ENCODE measurements at regions not wholly inside any gene's neighbourhood (a gene's known extent, or its start where the extent isn't known, plus 50 kb on each side); places are given as distances from the start of the nearest gene placed in this dataset.
A peak's percentile ranks its signal among the peaks of the same experiment; 100 is the strongest.

- TF ChIP-seq POLR2A (IDR thresholded peaks at IDR 0.05): no peak
- TF ChIP-seq, protein P1, sequence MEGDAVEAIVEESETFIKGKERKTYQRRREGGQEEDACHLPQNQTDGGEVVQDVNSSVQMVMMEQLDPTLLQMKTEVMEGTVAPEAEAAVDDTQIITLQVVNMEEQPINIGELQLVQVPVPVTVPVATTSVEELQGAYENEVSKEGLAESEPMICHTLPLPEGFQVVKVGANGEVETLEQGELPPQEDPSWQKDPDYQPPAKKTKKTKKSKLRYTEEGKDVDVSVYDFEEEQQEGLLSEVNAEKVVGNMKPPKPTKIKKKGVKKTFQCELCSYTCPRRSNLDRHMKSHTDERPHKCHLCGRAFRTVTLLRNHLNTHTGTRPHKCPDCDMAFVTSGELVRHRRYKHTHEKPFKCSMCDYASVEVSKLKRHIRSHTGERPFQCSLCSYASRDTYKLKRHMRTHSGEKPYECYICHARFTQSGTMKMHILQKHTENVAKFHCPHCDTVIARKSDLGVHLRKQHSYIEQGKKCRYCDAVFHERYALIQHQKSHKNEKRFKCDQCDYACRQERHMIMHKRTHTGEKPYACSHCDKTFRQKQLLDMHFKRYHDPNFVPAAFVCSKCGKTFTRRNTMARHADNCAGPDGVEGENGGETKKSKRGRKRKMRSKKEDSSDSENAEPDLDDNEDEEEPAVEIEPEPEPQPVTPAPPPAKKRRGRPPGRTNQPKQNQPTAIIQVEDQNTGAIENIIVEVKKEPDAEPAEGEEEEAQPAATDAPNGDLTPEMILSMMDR (IDR thresholded peaks at IDR 0.05): no peak
- whole genome bisulfite sequencing, 2 donors: 91 to 97% methylated on average over 5 of the region's 5 CpGs
Observed at GRCh38 chr17:69605571-69605970, 191.1 kb downstream of the MAP2K6 start.

GRCh38 chr17:69606142-69606800, 191.8 kb downstream of the MAP2K6 start:
- H3K4me3 ChIP-seq: no peak overlapping the region
- TF ChIP-seq POLR2A (IDR thresholded peaks at IDR 0.05): no peak
- TF ChIP-seq, protein P1 (IDR thresholded peaks at IDR 0.05): no peak
- H3K27me3 ChIP-seq: no peaks in the 10 kb centered on the region
- H3K9me3 ChIP-seq: no peaks in the 10 kb centered on the region
- no peak for DNase-seq
- no peaks in the 10 kb centered on the region for H3K36me3 ChIP-seq (ENCODE audit: low read depth, missing control alignments)
- WGBS, 2 donors: 46 to 58% methylated on average over 5 of the region's 5 CpGs
- intact Hi-C loops (cut with DNase I; ENCODE audit: low total_unique reads): no loop called here
- no peak overlapping the region for H3K27ac ChIP-seq
- H3K4me1 ChIP-seq: peaks cover 20% of the 10 kb centered on the region

More at GRCh38 chr17:69605571-69605970, 191.1 kb downstream of the MAP2K6 start:
- no peaks in the 10 kb centered on the region for H3K9me3 ChIP-seq
- no peak for DNase-seq
- intact Hi-C loops (cut with DNase I; ENCODE audit: low total_unique reads): no loop called here
- H3K36me3 ChIP-seq (ENCODE audit: low read depth, missing control alignments): no peaks in the 10 kb centered on the region
- H3K4me1 ChIP-seq: peaks cover 20% of the 10 kb centered on the region
- no peaks in the 10 kb centered on the region for H3K27me3 ChIP-seq
- no peak overlapping the region for H3K4me3 ChIP-seq
- H3K27ac ChIP-seq: no peak overlapping the region

GRCh38 chr17:69607162-69607834, 192.8 kb downstream of the MAP2K6 start:
- peaks cover 20% of the 10 kb centered on the region for H3K4me1 ChIP-seq

DNA sequence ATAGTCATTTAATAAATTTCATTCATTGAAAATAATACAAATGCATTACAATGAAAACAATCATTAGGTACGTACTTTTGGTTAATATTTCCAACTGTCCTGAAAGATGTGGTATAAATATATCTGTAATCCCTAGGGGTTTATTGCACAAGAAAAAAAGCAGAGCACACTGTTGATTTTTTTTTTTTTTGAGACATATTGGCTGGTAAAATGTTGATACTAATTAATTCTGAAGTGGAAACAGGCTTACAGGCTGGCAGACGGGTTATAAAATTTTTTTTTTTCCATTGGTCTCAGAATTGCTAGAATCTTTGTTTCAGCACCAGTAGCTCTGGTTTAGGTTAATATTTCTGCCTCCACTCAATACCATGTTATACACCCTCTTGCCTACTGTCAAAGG, 193.6 kb downstream of the MAP2K6 start:
- Histone ChIP-seq H3K27ac (no peak overlapping the region), H3K27me3 (no peaks in the 10 kb centered on the region)
- intact Hi-C loops (cut with DNase I; ENCODE audit: low total_unique reads): no loop called here

More at GRCh38 chr17:69607162-69607834, 192.8 kb downstream of the MAP2K6 start:
- peak; percentile 86 for DNase-seq
- no peaks in the 10 kb centered on the region for H3K36me3 ChIP-seq (ENCODE audit: low read depth, missing control alignments)
- no peaks in the 10 kb centered on the region for H3K9me3 ChIP-seq
- TF ChIP-seq, protein P1 (IDR thresholded peaks at IDR 0.05): peak; percentile 87 to 95 (median 87)
- no peak for TF ChIP-seq POLR2A (IDR thresholded peaks at IDR 0.05)
- H3K27me3 ChIP-seq: no peaks in the 10 kb centered on the region
- no peak overlapping the region for H3K4me3 ChIP-seq
- 13 to 18% methylated on average over 6 of the region's 6 CpGs for WGBS, 2 donors
- peak overlapping the region; percentile 3 to 36 for H3K27ac ChIP-seq
- intact Hi-C loops (cut with DNase I; ENCODE audit: low total_unique reads): no loop called here

More for the DNA sequence above, 193.6 kb downstream of the MAP2K6 start:
- peaks cover 20% of the 10 kb centered on the region for H3K4me1 ChIP-seq
- TF ChIP-seq POLR2A (IDR thresholded peaks at IDR 0.05): no peak
- TF ChIP-seq, protein P1 (IDR thresholded peaks at IDR 0.05): no peak
- no peaks in the 10 kb centered on the region for H3K36me3 ChIP-seq (ENCODE audit: low read depth, missing control alignments)
- no peak overlapping the region for H3K4me3 ChIP-seq
- DNase-seq: no peak
- no peaks in the 10 kb centered on the region for H3K9me3 ChIP-seq
- 74 to 75% methylated on average over 2 of the region's 2 CpGs for WGBS, 2 donors

Data from testis (tissue), 2 donors.